ENCODE measurements at regions not wholly inside any gene's neighbourhood (a gene's known extent, or its start where the extent isn't known, plus 50 kb on each side); places are given as distances from the start of the nearest gene placed in this dataset.

- Histone ChIP-seq H3K9me3 (ENCODE audit: control insufficient read depth, low read depth, low read length) (no peaks in the 10 kb centered on the region), H3K27ac (ENCODE audit: insufficient read length, low read depth, low read length) (no peak overlapping the region), H2BK12ac (ENCODE audit: insufficient read length, low read depth, low read length) (no peak overlapping the region), H2AFZ (ENCODE audit: low read length) (no peak overlapping the region), H2BK5ac (ENCODE audit: insufficient read length, low read length) (no peak overlapping the region), H3K14ac (ENCODE audit: insufficient read depth, low read length) (no peak overlapping the region), H3T11ph (ENCODE audit: low read length) (no peak overlapping the region), H4K8ac (replicated peaks; ENCODE audit: insufficient read length, low read depth, low read length) (no peak overlapping the region), H3K79me1 (ENCODE audit: insufficient read depth, low read depth, low read length, poor library complexity, severe bottlenecking) (no peaks in the 10 kb centered on the region), H3K4me1 (ENCODE audit: insufficient read depth, low read length) (no peaks in the 10 kb centered on the region), H4K20me1 (ENCODE audit: control insufficient read depth, insufficient read depth, insufficient read length) (no peaks in the 10 kb centered on the region), H3K4ac (ENCODE audit: low read depth, low read length) (no peak overlapping the region), H4K5ac (ENCODE audit: insufficient read length, low read depth, low read length) (no peak overlapping the region), H4K91ac (ENCODE audit: insufficient read length, low read depth, low read length) (no peak overlapping the region), H3K9ac (ENCODE audit: extremely low read depth, insufficient read length, low read length) (no peak overlapping the region), H3K4me2 (ENCODE audit: insufficient read depth, insufficient read length, low read length) (no peak overlapping the region), H3K79me2 (ENCODE audit: insufficient read depth, low read length) (no peaks in the 10 kb centered on the region), H2AK5ac (ENCODE audit: insufficient read length, low read length) (no peak overlapping the region), H3K23me2 (ENCODE audit: insufficient read length, low read depth, low read length, poor library complexity, severe bottlenecking) (no peaks in the 10 kb centered on the region), H2BK15ac (ENCODE audit: low read depth, low read length) (no peak overlapping the region), H2BK20ac (ENCODE audit: low read depth, low read length, poor library complexity, severe bottlenecking) (no peak overlapping the region), H3K56ac (ENCODE audit: insufficient read length, low read depth, low read length) (no peak overlapping the region), H3K27me3 (ENCODE audit: insufficient read depth, low read length) (no peaks in the 10 kb centered on the region), H3K23ac (ENCODE audit: insufficient read length, low read depth, low read length) (no peak overlapping the region), H2BK120ac (ENCODE audit: low read depth, low read length, poor library complexity, severe bottlenecking) (no peak overlapping the region), H3K18ac (ENCODE audit: insufficient read length, low read depth, low read length) (no peak overlapping the region)
- Mint-ChIP-seq H3K9me3 (peaks cover 0 to 2% of the 10 kb centered on the region in 2 experiments; a peak in 1 of 5 replicates), H3K4me1 (peaks cover 38 to 46% of the 10 kb centered on the region in 2 experiments), H3K4me3 (no peak overlapping the region), H3K27me3 (ENCODE audit: low read depth) (no peaks in the 10 kb centered on the region), H3K36me3 (ENCODE audit: insufficient read depth in 1 of 3, low read depth in 3 of 3) (peaks cover 0 to 8% (median 0%) of the 10 kb centered on the region in 3 experiments; a peak in 4 of 7 replicates), H3K27ac (no peak overlapping the region)
- no peak for TF ChIP-seq CTCF (conservative IDR thresholded peaks at IDR 0.05)
- no peak for DNase-seq
Measured at GRCh38 chr7:11960621-11961020, 128.6 kb upstream of the THSD7A start.

All from H9 (cell line).